ENCODE measurements at regions not wholly inside any gene's neighbourhood (a gene's known extent, or its start where the extent isn't known, plus 50 kb on each side); places are given as distances from the start of the nearest gene placed in this dataset.

GRCh38 chr13:37410316-37410715 is 188.3 kb downstream of the POSTN start:
- no peak overlapping the region for H2AK5ac ChIP-seq (ENCODE audit: low read length, severe bottlenecking)
- no peak overlapping the region for H4K91ac ChIP-seq (ENCODE audit: low read length)
- no peak overlapping the region for H2BK5ac ChIP-seq (ENCODE audit: low read depth, low read length, poor library complexity, severe bottlenecking)
- no peaks in the 10 kb centered on the region for H3K79me1 ChIP-seq (replicated peaks; ENCODE audit: low read length, poor library complexity, severe bottlenecking)
- no peak overlapping the region for H3K23ac ChIP-seq (ENCODE audit: low read length in 2 of 2)
- no peak overlapping the region for H2AFZ ChIP-seq (ENCODE audit: low read depth, low read length)
- H3K27ac ChIP-seq (ENCODE audit: low read length, poor library complexity, severe bottlenecking), result no peak overlapping the region
- H3K36me3 ChIP-seq (ENCODE audit: control insufficient read depth in 1 of 2, insufficient read depth in 2 of 2, low read depth in 1 of 2, low read length in 2 of 2), result no peaks in the 10 kb centered on the region
- peak overlapping the region in 1 of 2 experiments; percentile 45 for H2BK12ac ChIP-seq (ENCODE audit: low read length in 2 of 2)
- no peak overlapping the region for H2BK15ac ChIP-seq (ENCODE audit: low read depth, poor library complexity, severe bottlenecking)
- WGBS, result 79% methylated on average over 6 of the region's 6 CpGs
- no peak overlapping the region for H3K18ac ChIP-seq (ENCODE audit: low read depth in 1 of 2, low read length in 2 of 2)
- H3K4ac ChIP-seq (ENCODE audit: low read depth in 1 of 2, low read length in 2 of 2), result peak overlapping the region in 1 of 2 experiments; percentile 19
- no peak overlapping the region for H3K4me2 ChIP-seq (ENCODE audit: low read length, poor library complexity, severe bottlenecking)
- H3K14ac ChIP-seq (ENCODE audit: low read length in 2 of 2), result no peak overlapping the region
- no peaks in the 10 kb centered on the region for H3K27me3 ChIP-seq (ENCODE audit: control insufficient read depth in 1 of 2, insufficient read depth in 1 of 2, low read length in 2 of 2)
- no peaks in the 10 kb centered on the region for H3K9me3 ChIP-seq (ENCODE audit: control insufficient read depth, low read length)
- H3K4me3 ChIP-seq (ENCODE audit: insufficient read depth in 1 of 2, low read depth in 1 of 2, low read length in 2 of 2), result no peak overlapping the region
- H4K8ac ChIP-seq (ENCODE audit: low read length), result no peak overlapping the region
- DNase-seq, result no peak
- H2BK120ac ChIP-seq (ENCODE audit: low read depth, low read length), result no peak overlapping the region
- no peak overlapping the region for H3K9ac ChIP-seq (ENCODE audit: low read length)
- H3K4me1 ChIP-seq (ENCODE audit: control insufficient read depth, insufficient read depth, low read depth, low read length), result no peaks in the 10 kb centered on the region

DNA sequence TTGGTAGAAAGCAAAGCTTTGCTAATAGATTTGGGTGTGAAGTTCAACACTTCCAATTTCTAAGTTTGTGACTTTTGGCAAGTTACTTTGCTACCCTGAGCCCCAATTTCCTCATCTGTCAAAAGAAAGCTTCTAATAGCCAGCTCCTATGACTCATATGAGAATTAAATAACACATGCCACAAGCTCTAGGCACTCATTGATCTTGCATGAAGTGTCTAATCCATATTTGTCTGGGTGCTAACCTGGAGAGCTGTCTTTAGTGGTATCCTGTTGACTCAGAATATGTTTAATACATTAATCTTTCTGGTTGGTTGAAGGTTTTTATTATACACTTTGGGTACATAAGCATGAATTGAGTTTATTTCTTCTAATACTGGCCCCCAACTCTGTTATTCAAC is 188.8 kb downstream of the POSTN start:
- H3K4me1 ChIP-seq (ENCODE audit: control insufficient read depth, insufficient read depth, low read depth, low read length), result no peaks in the 10 kb centered on the region
- H3K27me3 ChIP-seq (ENCODE audit: control insufficient read depth in 1 of 2, insufficient read depth in 1 of 2, low read length in 2 of 2), result no peaks in the 10 kb centered on the region
- no peak overlapping the region for H4K8ac ChIP-seq (ENCODE audit: low read length)
- no peak overlapping the region for H3K4me2 ChIP-seq (ENCODE audit: low read length, poor library complexity, severe bottlenecking)
- H3K36me3 ChIP-seq (ENCODE audit: control insufficient read depth in 1 of 2, insufficient read depth in 2 of 2, low read depth in 1 of 2, low read length in 2 of 2), result no peaks in the 10 kb centered on the region
- no peak overlapping the region for H2AFZ ChIP-seq (ENCODE audit: low read depth, low read length)
- no peak overlapping the region for H3K4me3 ChIP-seq (ENCODE audit: insufficient read depth in 1 of 2, low read depth in 1 of 2, low read length in 2 of 2)
- no peak overlapping the region for H3K9ac ChIP-seq (ENCODE audit: low read length)
- no peak overlapping the region for H3K14ac ChIP-seq (ENCODE audit: low read length in 2 of 2)
- H4K91ac ChIP-seq (ENCODE audit: low read length), result no peak overlapping the region
- no peak overlapping the region for H3K18ac ChIP-seq (ENCODE audit: low read depth in 1 of 2, low read length in 2 of 2)
- no peak overlapping the region for H2BK15ac ChIP-seq (ENCODE audit: low read depth, poor library complexity, severe bottlenecking)
- H3K4ac ChIP-seq (ENCODE audit: low read depth in 1 of 2, low read length in 2 of 2), result no peak overlapping the region
- H2BK12ac ChIP-seq (ENCODE audit: low read length in 2 of 2), result no peak overlapping the region
- H3K27ac ChIP-seq (ENCODE audit: low read length, poor library complexity, severe bottlenecking), result no peak overlapping the region
- H3K9me3 ChIP-seq (ENCODE audit: control insufficient read depth, low read length), result no peaks in the 10 kb centered on the region
- no peak overlapping the region for H2BK5ac ChIP-seq (ENCODE audit: low read depth, low read length, poor library complexity, severe bottlenecking)
- H3K79me1 ChIP-seq (replicated peaks; ENCODE audit: low read length, poor library complexity, severe bottlenecking), result no peaks in the 10 kb centered on the region
- no peak overlapping the region for H3K23ac ChIP-seq (ENCODE audit: low read length in 2 of 2)
- no peak overlapping the region for H2AK5ac ChIP-seq (ENCODE audit: low read length, severe bottlenecking)
- DNase-seq, result no peak
- H2BK120ac ChIP-seq (ENCODE audit: low read depth, low read length), result no peak overlapping the region

- no peak overlapping the region for H3K9ac ChIP-seq (ENCODE audit: low read length)
- H2BK12ac ChIP-seq (ENCODE audit: low read length in 2 of 2), result peak overlapping the region in 1 of 2 experiments; percentile 71
- no peak overlapping the region for H3K23ac ChIP-seq (ENCODE audit: low read length in 2 of 2)
- H3K27ac ChIP-seq (ENCODE audit: low read length, poor library complexity, severe bottlenecking), result no peak overlapping the region
- H4K91ac ChIP-seq (ENCODE audit: low read length), result no peak overlapping the region
- H2BK5ac ChIP-seq (ENCODE audit: low read depth, low read length, poor library complexity, severe bottlenecking), result no peak overlapping the region
- H3K14ac ChIP-seq (ENCODE audit: low read length in 2 of 2), result no peak overlapping the region
- no peak overlapping the region for H4K8ac ChIP-seq (ENCODE audit: low read length)
- H3K4ac ChIP-seq (ENCODE audit: low read depth in 1 of 2, low read length in 2 of 2), result no peak overlapping the region
- no peaks in the 10 kb centered on the region for H3K4me1 ChIP-seq (ENCODE audit: control insufficient read depth, insufficient read depth, low read depth, low read length)
- no peak overlapping the region for H3K4me3 ChIP-seq (ENCODE audit: insufficient read depth in 1 of 2, low read depth in 1 of 2, low read length in 2 of 2)
- no peak overlapping the region for H2AK5ac ChIP-seq (ENCODE audit: low read length, severe bottlenecking)
- no peak overlapping the region for H2BK15ac ChIP-seq (ENCODE audit: low read depth, poor library complexity, severe bottlenecking)
- H3K36me3 ChIP-seq (ENCODE audit: control insufficient read depth in 1 of 2, insufficient read depth in 2 of 2, low read depth in 1 of 2, low read length in 2 of 2), result no peaks in the 10 kb centered on the region
- no peaks in the 10 kb centered on the region for H3K27me3 ChIP-seq (ENCODE audit: control insufficient read depth in 1 of 2, insufficient read depth in 1 of 2, low read length in 2 of 2)
- peak overlapping the region in 1 of 2 experiments; percentile 51 for H3K18ac ChIP-seq (ENCODE audit: low read depth in 1 of 2, low read length in 2 of 2)
- DNase-seq, result no peak
- no peaks in the 10 kb centered on the region for H3K79me1 ChIP-seq (replicated peaks; ENCODE audit: low read length, poor library complexity, severe bottlenecking)
- H2AFZ ChIP-seq (ENCODE audit: low read depth, low read length), result no peak overlapping the region
- 94% methylated on average over 4 of the region's 4 CpGs for WGBS
- H3K4me2 ChIP-seq (ENCODE audit: low read length, poor library complexity, severe bottlenecking), result no peak overlapping the region
- H3K9me3 ChIP-seq (ENCODE audit: control insufficient read depth, low read length), result no peaks in the 10 kb centered on the region
- H2BK120ac ChIP-seq (ENCODE audit: low read depth, low read length), result no peak overlapping the region
Measured at GRCh38 chr13:37407156-37407555, 191.4 kb downstream of the POSTN start.

- H3K4me1 ChIP-seq (ENCODE audit: control insufficient read depth, insufficient read depth, low read depth, low read length), result no peaks in the 10 kb centered on the region
- no peak overlapping the region for H2BK15ac ChIP-seq (ENCODE audit: low read depth, poor library complexity, severe bottlenecking)
- H3K4ac ChIP-seq (ENCODE audit: low read depth in 1 of 2, low read length in 2 of 2), result no peak overlapping the region
- H2BK12ac ChIP-seq (ENCODE audit: low read length in 2 of 2), result no peak overlapping the region
- no peak overlapping the region for H3K23ac ChIP-seq (ENCODE audit: low read length in 2 of 2)
- H3K14ac ChIP-seq (ENCODE audit: low read length in 2 of 2), result no peak overlapping the region
- H3K27ac ChIP-seq (ENCODE audit: low read length, poor library complexity, severe bottlenecking), result no peak overlapping the region
- H4K91ac ChIP-seq (ENCODE audit: low read length), result no peak overlapping the region
- H2BK120ac ChIP-seq (ENCODE audit: low read depth, low read length), result no peak overlapping the region
- H2AK5ac ChIP-seq (ENCODE audit: low read length, severe bottlenecking), result no peak overlapping the region
- no peaks in the 10 kb centered on the region for H3K36me3 ChIP-seq (ENCODE audit: control insufficient read depth in 1 of 2, insufficient read depth in 2 of 2, low read depth in 1 of 2, low read length in 2 of 2)
- H2AFZ ChIP-seq (ENCODE audit: low read depth, low read length), result no peak overlapping the region
- no peak overlapping the region for H4K8ac ChIP-seq (ENCODE audit: low read length)
- 80% methylated on average over 1 of the region's 1 CpG for WGBS
- DNase-seq, result no peak
- H3K4me2 ChIP-seq (ENCODE audit: low read length, poor library complexity, severe bottlenecking), result no peak overlapping the region
- H3K79me1 ChIP-seq (replicated peaks; ENCODE audit: low read length, poor library complexity, severe bottlenecking), result no peaks in the 10 kb centered on the region
- no peak overlapping the region for H3K9ac ChIP-seq (ENCODE audit: low read length)
- H3K4me3 ChIP-seq (ENCODE audit: insufficient read depth in 1 of 2, low read depth in 1 of 2, low read length in 2 of 2), result no peak overlapping the region
- H3K9me3 ChIP-seq (ENCODE audit: control insufficient read depth, low read length), result peaks cover 8% of the 10 kb centered on the region
- no peak overlapping the region for H2BK5ac ChIP-seq (ENCODE audit: low read depth, low read length, poor library complexity, severe bottlenecking)
- peak overlapping the region in 1 of 2 experiments; percentile 34 for H3K18ac ChIP-seq (ENCODE audit: low read depth in 1 of 2, low read length in 2 of 2)
- no peaks in the 10 kb centered on the region for H3K27me3 ChIP-seq (ENCODE audit: control insufficient read depth in 1 of 2, insufficient read depth in 1 of 2, low read length in 2 of 2)
Measured at GRCh38 chr13:37406031-37406430, 192.5 kb downstream of the POSTN start.
